ENCODE measurements at regions not wholly inside any gene's neighbourhood (a gene's known extent, or its start where the extent isn't known, plus 50 kb on each side); places are given as distances from the start of the nearest gene placed in this dataset.

DNA sequence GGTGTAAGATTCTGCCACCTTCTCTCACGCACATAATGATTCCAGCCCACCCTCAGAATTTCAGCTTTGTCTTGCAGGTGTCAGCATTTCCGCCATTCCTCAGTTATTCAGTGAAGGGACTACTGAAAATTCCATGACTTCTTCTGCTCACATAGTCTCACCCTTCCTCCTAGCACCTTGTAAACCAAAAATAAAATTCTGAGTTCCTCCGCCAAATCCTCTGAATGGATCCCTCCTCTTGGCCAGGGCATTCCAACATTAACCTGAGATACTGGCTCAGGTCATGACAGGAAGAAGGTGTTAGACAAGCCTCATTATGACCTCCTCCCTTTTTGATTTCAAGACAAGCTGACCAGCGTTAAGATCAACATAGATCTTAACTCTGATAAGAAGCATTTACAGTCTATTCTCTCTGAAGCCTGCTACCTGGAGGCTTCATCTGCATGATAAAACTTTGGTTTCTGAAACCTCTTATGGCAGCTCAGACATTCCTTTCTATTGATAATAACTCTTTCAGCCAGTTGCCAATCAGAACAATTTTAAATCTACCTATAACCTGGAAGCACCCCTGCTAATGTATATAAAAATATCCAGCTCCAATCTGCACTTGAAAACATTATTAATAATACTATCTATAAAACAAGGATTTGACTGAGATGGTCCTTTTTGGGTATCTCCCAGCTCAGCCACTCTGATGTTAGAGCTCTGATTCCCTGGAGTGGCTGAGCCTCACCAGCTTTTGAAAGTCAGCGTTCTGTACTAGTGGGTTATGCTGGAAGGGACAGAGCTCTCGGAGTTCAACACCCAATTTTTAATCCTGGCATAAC is 136.4 kb upstream of the APCDD1 start:
- dilution Hi-C loops (cut with HindIII; ENCODE audit: low sequenced_read_pairs, unreplicated experiment) (no loop called here), intact Hi-C loops (cut with micrococcal nuclease) (no loop called here), in situ Hi-C loops (cut with MboI; ENCODE audit: low sequenced_read_pairs) (no loop called here)
- BruUV-seq (replicated peaks) = no TSS peak
- H3K4me2 ChIP-seq (ENCODE audit: low read depth, low read length) = no peak overlapping the region
- H3K9me1 ChIP-seq (ENCODE audit: insufficient read depth, low read length) = no peaks in the 10 kb centered on the region
- no peaks in the 10 kb centered on the region; the same call in 1 of the 2 replicates for H3K4me1 ChIP-seq (ENCODE audit: control insufficient read depth, insufficient read depth, low read length)
- no peaks in the 10 kb centered on the region for H3K9me3 ChIP-seq (ENCODE audit: control insufficient read depth, insufficient read depth, low read length)
- H3K27ac ChIP-seq (ENCODE audit: insufficient read depth, low read length) = no peak overlapping the region
- H3K4ac ChIP-seq (ENCODE audit: low read depth, low read length) = no peak overlapping the region
- no peaks in the 10 kb centered on the region for H3K36me3 ChIP-seq (ENCODE audit: control insufficient read depth, insufficient read depth, low read length)
- TF ChIP-seq NFE2L2 (IDR thresholded peaks at IDR 0.05; ENCODE audit: low read depth, low read length) = no peak
- TF ChIP-seq MXI1 (IDR thresholded peaks at IDR 0.05; ENCODE audit: borderline replicate concordance, low read depth, low read length) = no peak
- no peak for TF ChIP-seq SMC3 (IDR thresholded peaks at IDR 0.05; ENCODE audit: low read depth, low read length)
- no peak for TF ChIP-seq POLR2A (IDR thresholded peaks at IDR 0.05; ENCODE audit: low read depth, low read length)
- TF ChIP-seq, protein P1, sequence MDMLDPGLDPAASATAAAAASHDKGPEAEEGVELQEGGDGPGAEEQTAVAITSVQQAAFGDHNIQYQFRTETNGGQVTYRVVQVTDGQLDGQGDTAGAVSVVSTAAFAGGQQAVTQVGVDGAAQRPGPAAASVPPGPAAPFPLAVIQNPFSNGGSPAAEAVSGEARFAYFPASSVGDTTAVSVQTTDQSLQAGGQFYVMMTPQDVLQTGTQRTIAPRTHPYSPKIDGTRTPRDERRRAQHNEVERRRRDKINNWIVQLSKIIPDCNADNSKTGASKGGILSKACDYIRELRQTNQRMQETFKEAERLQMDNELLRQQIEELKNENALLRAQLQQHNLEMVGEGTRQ (IDR thresholded peaks at IDR 0.05; ENCODE audit: low read depth, low read length) = no peak
- TF ChIP-seq MAZ (IDR thresholded peaks at IDR 0.05; ENCODE audit: borderline replicate concordance, low read depth, low read length) = no peak
- H4K8ac ChIP-seq (ENCODE audit: low read depth in 2 of 2, low read length in 2 of 2) = no peak overlapping the region
- H3K18ac ChIP-seq (ENCODE audit: low read depth, low read length) = no peak overlapping the region
- H3K79me1 ChIP-seq (ENCODE audit: low read depth in 1 of 2, low read length in 2 of 2) = no peaks in the 10 kb centered on the region
- H2AK9ac ChIP-seq (replicated peaks; ENCODE audit: low read depth, low read length, poor library complexity) = no peak overlapping the region
- ATAC-seq (ENCODE audit: low read depth) (no peak), DNase-seq (no peak)
- no peak overlapping the region for H3K14ac ChIP-seq (replicated peaks; ENCODE audit: low read depth, low read length)
- no peak overlapping the region for H2BK20ac ChIP-seq (ENCODE audit: low read depth, low read length)
- POLR2A ChIA-PET (ENCODE audit: unreplicated experiment) = no interaction called here
- H3K27me3 ChIP-seq (ENCODE audit: control insufficient read depth, insufficient read depth, low read length) = no peaks in the 10 kb centered on the region; the same call in 1 of the 2 replicates
- no peak overlapping the region for H2AK5ac ChIP-seq (ENCODE audit: low read depth, low read length)
- H3K4me3 ChIP-seq (ENCODE audit: insufficient read depth, low read depth, low read length) = no peak overlapping the region
- H3K9ac ChIP-seq (ENCODE audit: low read depth, low read length) = no peak overlapping the region
- 83% methylated on average over 2 of the region's 6 CpGs; no CpG with 5 or more reads in 1 of the 2 experiments for WGBS, 2 experiments (ENCODE audit: extremely low coverage in 2 of 2, insufficient read length in 1 of 2)
- no peak overlapping the region for H2AFZ ChIP-seq (replicated peaks; ENCODE audit: low read length, poor library complexity)
- no peak overlapping the region for H4K91ac ChIP-seq (ENCODE audit: insufficient read depth, low read depth, low read length)
- H3K23ac ChIP-seq (ENCODE audit: low read depth, low read length) = no peak overlapping the region
- no peak overlapping the region for H4K5ac ChIP-seq (ENCODE audit: low read depth, low read length)
- no peak overlapping the region for H3K56ac ChIP-seq (ENCODE audit: extremely low read depth, insufficient read depth, low read length)
- H2BK5ac ChIP-seq (ENCODE audit: low read depth, low read length, poor library complexity, severe bottlenecking) = no peak overlapping the region
- no peak overlapping the region for H2BK15ac ChIP-seq (ENCODE audit: low read depth, low read length)
- H2BK120ac ChIP-seq (ENCODE audit: low read depth, low read length) = no peak overlapping the region
- CTCF ChIA-PET = interaction anchor here (1.3 kb wide), 1 partner anchor 27 kb away, joined by 5 read pairs; no protein-coding TSS in a partner anchor
- no peaks in the 10 kb centered on the region for H4K20me1 ChIP-seq (ENCODE audit: insufficient read depth, low read length)

Data from IMR-90 (cell line).